Neural cell (in vitro differentiated cells): ENCODE measurements at regions not wholly inside any gene's neighbourhood (a gene's known extent, or its start where the extent isn't known, plus 50 kb on each side); places are given as distances from the start of the nearest gene placed in this dataset.

Experiments
- H2AFZ ChIP-seq: fragments of 200-600, 300-800 bp; sonication (generic), shearing (Covaris generic); 2 replicates; pipeline ENCODE4 v1.6.0; 2014; ENCODE audit warnings: low read depth, mild to moderate bottlenecking, antibody characterized with exemption, low read length, moderate library complexity
- H3F3A ChIP-seq: fragments of 200-600 bp; shearing (Covaris generic); 2 replicates; pipeline ENCODE4 v1.6.1; 2016; ENCODE audit warnings: mild to moderate bottlenecking, moderate library complexity, mixed read lengths, antibody characterized with exemption, low read length; ENCODE audit not compliant: insufficient read depth, poor library complexity, severe bottlenecking
- H3K27ac ChIP-seq: fragments of 200-600, 300-800 bp; sonication (generic), shearing (Covaris generic); 2 replicates; pipeline ENCODE4 v1.5.1; 2014; ENCODE audit warnings: mild to moderate bottlenecking, low read length, moderate library complexity
- H3K27me3 ChIP-seq: fragments of 300-800, 200-600 bp; sonication (generic), shearing (Covaris generic); 2 replicates; pipeline ENCODE4 v1.6.0; 2014; ENCODE audit warnings: mild to moderate bottlenecking, low read depth, low read length, moderate library complexity; ENCODE audit not compliant: insufficient read depth
- H3K36me3 ChIP-seq: fragments of 300-800, 200-600 bp; sonication (generic), shearing (Covaris generic); 2 replicates; pipeline ENCODE4 v1.5.1; 2014; ENCODE audit warnings: mild to moderate bottlenecking, antibody characterized with exemption, low read length, moderate library complexity; ENCODE audit not compliant: insufficient read depth
- H3K4me2 ChIP-seq: fragments of 300-800, 200-600 bp; sonication (generic), shearing (Covaris generic); 2 replicates; pipeline ENCODE4 v1.6.0; 2014; ENCODE audit warnings: mild to moderate bottlenecking, low read length
- H3K4me3 ChIP-seq: fragments of 300-800, 200-600 bp; sonication (generic), shearing (Covaris generic); 2 replicates; pipeline ENCODE4 v1.5.1; 2014; ENCODE audit warnings: mild to moderate bottlenecking, low read length, moderate library complexity
- H3K79me2 ChIP-seq: fragments of 200-600 bp; shearing (Covaris generic); replicated peaks from 2 replicates; pipeline ENCODE4 v1.6.0; 2014; ENCODE audit warnings: mild to moderate bottlenecking, low read length, moderate library complexity; ENCODE audit not compliant: insufficient read depth
- H3K9ac ChIP-seq: fragments of 300-800, 200-600 bp; sonication (generic), shearing (Covaris generic); 2 replicates; pipeline ENCODE4 v1.6.1; 2016; ENCODE audit warnings: mild to moderate bottlenecking, low read length, mixed read lengths
- H3K9me2 ChIP-seq: fragments of 200-600 bp; shearing (Covaris generic); 2 replicates; pipeline ENCODE4 v1.6.1; 2016; ENCODE audit warnings: mild to moderate bottlenecking, low read length, mixed read lengths; ENCODE audit not compliant: insufficient read depth
- H3K9me3 ChIP-seq: fragments of 200-600, 300-800 bp; sonication (generic), shearing (Covaris generic); 2 replicates; pipeline ENCODE4 v1.6.1; 2016; ENCODE audit warnings: mild to moderate bottlenecking, mixed run types, low read length, moderate library complexity, mixed read lengths
- H4K20me1 ChIP-seq: fragments of 200-600 bp; shearing (Covaris generic); 2 replicates; pipeline ENCODE4 v1.6.1; 2016; ENCODE audit warnings: mild to moderate bottlenecking, mixed run types; ENCODE audit not compliant: insufficient read depth
- CTCF ChIP-seq: fragments of 450-650 bp; IDR thresholded peaks from 2 replicates; pipeline ENCODE4 v1.5.1; 2014; ENCODE audit warnings: antibody characterized with exemption, mild to moderate bottlenecking, moderate library complexity; ENCODE audit not compliant: poor library complexity, severe bottlenecking
- EP300 ChIP-seq: fragments of 450-650 bp; conservative IDR thresholded peaks from 2 replicates; pipeline ENCODE4 v1.6.1; 2014; ENCODE audit warnings: antibody characterized with exemption, mild to moderate bottlenecking, moderate library complexity; ENCODE audit not compliant: poor library complexity, severe bottlenecking
- EZH2 ChIP-seq: fragments of 200-600, 300-800 bp; shearing (Covaris generic), sonication (generic); IDR thresholded peaks from 2 replicates; pipeline ENCODE4 v1.6.1; 2014; ENCODE audit warnings: antibody characterized with exemption, low read length, borderline replicate concordance, mild to moderate bottlenecking; ENCODE audit not compliant: insufficient read depth, poor library complexity, severe bottlenecking
- MXI1 ChIP-seq: fragments of 450-650 bp; conservative IDR thresholded peaks from 2 replicates; pipeline ENCODE4 v1.6.1; 2014; ENCODE audit warnings: antibody characterized with exemption, mild to moderate bottlenecking; ENCODE audit not compliant: poor library complexity, severe bottlenecking
- POLR2AphosphoS5 ChIP-seq: IDR thresholded peaks from 2 replicates; pipeline ENCODE4 v1.6.1; 2012
- RAD21 ChIP-seq: fragments of 450-650 bp; conservative IDR thresholded peaks from 2 replicates; pipeline ENCODE4 v1.6.1; 2014; ENCODE audit warnings: antibody characterized with exemption, mild to moderate bottlenecking, moderate library complexity
- REST ChIP-seq: IDR thresholded peaks from 2 replicates; pipeline ENCODE4 v1.6.1; 2012; ENCODE audit warnings: borderline replicate concordance
- SMC3 ChIP-seq: fragments of 450-650 bp; conservative IDR thresholded peaks from 2 replicates; pipeline ENCODE4 v1.6.1; 2014; ENCODE audit warnings: antibody characterized with exemption, mild to moderate bottlenecking, moderate library complexity; ENCODE audit not compliant: poor library complexity
- TAF1 ChIP-seq: IDR thresholded peaks from 2 replicates; pipeline ENCODE4 v1.6.1; 2012; ENCODE audit warnings: low read depth

GRCh38 chr1:14545422-14546025 is 53.0 kb upstream of the KAZN start:
- TF ChIP-seq EZH2 (no peak), SMC3 (no peak), CTCF (no peak), POLR2AphosphoS5 (no peak), TAF1 (no peak), REST (no peak), MXI1 (no peak), RAD21 (no peak), EP300 (no peak)
- Histone ChIP-seq H3F3A (no peaks in the 10 kb centered on the region), H3K9me3 (no peaks in the 10 kb centered on the region), H3K27ac (peak overlapping the region; percentile 30), H3K9me2 (no peaks in the 10 kb centered on the region), H3K27me3 (no peaks in the 10 kb centered on the region), H3K79me2 (no peaks in the 10 kb centered on the region), H3K4me3 (no peak overlapping the region), H3K4me2 (no peak overlapping the region), H2AFZ (no peak overlapping the region), H4K20me1 (no peaks in the 10 kb centered on the region), H3K36me3 (no peaks in the 10 kb centered on the region), H3K9ac (no peak overlapping the region)

- Histone ChIP-seq H3K36me3 (no peaks in the 10 kb centered on the region), H3K9me3 (no peaks in the 10 kb centered on the region), H2AFZ (no peak overlapping the region), H3K4me3 (no peak overlapping the region), H3K9me2 (no peaks in the 10 kb centered on the region), H3K27me3 (no peaks in the 10 kb centered on the region), H3K27ac (peak overlapping the region; percentile 30), H3K9ac (no peak overlapping the region), H3F3A (no peaks in the 10 kb centered on the region), H4K20me1 (no peaks in the 10 kb centered on the region), H3K79me2 (no peaks in the 10 kb centered on the region), H3K4me2 (no peak overlapping the region)
- TF ChIP-seq CTCF (no peak), SMC3 (no peak), MXI1 (no peak), TAF1 (no peak), EP300 (no peak), REST (no peak), RAD21 (no peak)
Observed at GRCh38 chr1:14546416-14546815, 52.1 kb upstream of the KAZN start.
